ENCODE measurements at regions not wholly inside any gene's neighbourhood (a gene's known extent, or its start where the extent isn't known, plus 50 kb on each side); places are given as distances from the start of the nearest gene placed in this dataset.

GRCh38 chr4:163948920-163949455 lies 454.5 kb downstream of the TMA16 start:
- no peak for DNase-seq (ENCODE audit: insufficient read length, low spot score)
- FAIRE-seq = no peak

DNA sequence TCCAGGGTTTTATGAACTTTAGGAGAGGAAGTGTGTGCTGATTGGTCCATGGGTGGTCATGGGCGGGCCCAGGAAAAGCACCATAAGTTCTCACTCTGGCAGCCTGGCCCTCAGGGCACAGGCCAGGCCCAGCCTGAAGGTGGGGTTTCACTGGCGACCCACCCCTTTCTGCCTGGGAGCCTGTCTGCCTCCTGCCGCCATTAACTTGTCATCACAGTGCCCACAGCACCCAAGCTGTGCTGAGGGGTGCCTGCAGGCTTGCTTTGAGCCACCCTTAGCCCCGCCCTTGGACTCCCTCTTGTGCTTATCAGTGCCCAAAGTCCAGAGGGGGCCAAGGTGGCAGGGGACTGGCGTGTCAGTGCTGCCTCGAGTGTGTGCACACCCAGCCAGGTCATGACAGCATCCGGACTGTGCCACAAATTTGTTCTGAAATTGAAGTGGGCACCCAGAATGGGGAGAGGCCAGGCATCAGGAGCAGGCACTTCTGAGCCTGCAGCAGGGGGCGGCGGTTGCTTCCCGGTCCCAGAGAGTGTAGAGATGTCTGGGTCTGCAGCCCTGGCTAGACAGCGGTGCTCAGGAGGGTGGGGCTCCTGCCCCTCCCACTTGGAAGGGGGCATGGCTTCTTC lies 455.6 kb downstream of the TMA16 start:
- no peak for FAIRE-seq
- DNase-seq (ENCODE audit: insufficient read length, low spot score) = no peak

DNA sequence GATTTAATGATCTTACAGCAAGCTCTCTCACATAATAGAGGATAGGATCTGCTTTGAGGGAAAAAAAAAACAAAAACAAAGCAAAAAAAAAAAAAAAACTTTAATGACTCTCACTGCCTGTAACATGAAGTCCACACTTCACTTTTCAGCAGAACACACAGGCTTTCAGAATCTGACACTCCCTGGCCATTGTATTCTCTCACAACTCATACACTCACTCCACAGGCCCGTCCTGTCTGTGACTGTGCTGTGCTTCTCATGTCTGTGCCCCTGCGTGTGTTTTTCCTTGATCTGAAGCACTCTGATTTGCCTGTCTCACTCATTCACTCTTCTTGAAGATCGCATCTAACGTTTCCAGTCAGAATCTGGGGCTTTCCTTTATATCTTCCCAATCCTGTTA lies 460.8 kb downstream of the TMA16 start:
- DNase-seq (ENCODE audit: insufficient read length, low spot score) (no peak), FAIRE-seq (no peak)

DNA sequence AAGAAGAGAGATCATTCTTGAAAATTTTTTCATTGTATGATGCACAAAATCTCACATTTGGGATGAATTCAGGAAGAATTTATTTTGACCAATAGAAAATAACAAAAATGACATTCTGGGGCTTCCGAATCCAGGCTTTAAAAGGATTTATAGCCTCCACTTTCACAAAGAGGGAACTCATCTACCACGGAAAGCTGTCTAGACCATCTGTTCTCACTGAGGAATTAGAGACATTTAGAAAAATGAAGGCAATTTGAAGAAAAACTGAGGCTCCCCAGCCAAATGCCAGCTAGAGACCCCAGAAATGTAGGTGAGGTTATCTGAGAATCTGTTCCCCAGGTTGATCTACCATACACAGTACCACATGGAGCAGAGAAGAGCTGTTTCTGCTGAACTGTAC lies 464.3 kb downstream of the TMA16 start:
- FAIRE-seq = no peak
- no peak for DNase-seq (ENCODE audit: insufficient read length, low spot score)

DNA sequence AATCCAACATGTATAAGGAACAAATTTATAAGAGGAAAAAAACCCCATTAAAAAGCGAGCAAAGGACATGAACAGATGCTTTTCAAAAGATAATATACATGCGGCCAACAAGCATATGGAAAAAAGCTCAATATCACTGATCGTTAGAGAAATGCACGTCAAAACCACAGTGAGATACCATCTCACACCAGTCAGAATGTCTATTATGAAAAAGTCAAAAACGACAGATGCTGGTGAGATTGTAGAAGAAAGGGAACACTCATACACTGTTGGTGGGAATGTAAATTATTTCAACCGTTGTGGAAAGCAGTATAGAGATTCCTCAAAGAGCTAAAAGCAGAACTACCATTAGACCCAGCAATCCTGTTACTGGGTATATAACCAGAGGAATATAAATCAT lies 465.4 kb downstream of the TMA16 start:
- DNase-seq (ENCODE audit: insufficient read length, low spot score) (no peak), FAIRE-seq (no peak)

GRCh38 chr4:163966612-163967011 lies 472.1 kb downstream of the TMA16 start:
- DNase-seq (ENCODE audit: insufficient read length, low spot score) (no peak), FAIRE-seq (no peak)

- FAIRE-seq (no peak), DNase-seq (ENCODE audit: insufficient read length, low spot score) (no peak)
Measured at GRCh38 chr4:163967263-163967662, 472.8 kb downstream of the TMA16 start.

DNA sequence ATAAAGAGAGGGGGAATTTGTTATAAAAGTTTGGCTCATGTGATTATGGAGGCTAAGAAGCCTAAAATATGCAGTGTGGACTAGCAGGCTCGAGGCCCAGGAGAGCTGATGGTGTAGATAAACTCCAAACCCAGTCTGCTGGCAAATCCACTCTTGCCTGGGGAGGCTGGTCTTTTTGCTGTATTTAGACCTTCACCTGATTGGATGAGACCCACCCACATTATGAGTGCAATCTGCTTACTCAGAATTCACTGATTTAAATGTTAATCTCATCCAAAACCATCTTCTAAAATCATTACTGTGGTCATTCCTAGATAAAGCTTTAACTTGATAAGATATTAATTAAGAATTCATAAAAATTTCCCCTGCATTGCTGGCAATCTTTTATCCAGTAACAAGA lies 473.2 kb downstream of the TMA16 start:
- DNase-seq (ENCODE audit: insufficient read length, low spot score) (no peak), FAIRE-seq (no peak)

DNA sequence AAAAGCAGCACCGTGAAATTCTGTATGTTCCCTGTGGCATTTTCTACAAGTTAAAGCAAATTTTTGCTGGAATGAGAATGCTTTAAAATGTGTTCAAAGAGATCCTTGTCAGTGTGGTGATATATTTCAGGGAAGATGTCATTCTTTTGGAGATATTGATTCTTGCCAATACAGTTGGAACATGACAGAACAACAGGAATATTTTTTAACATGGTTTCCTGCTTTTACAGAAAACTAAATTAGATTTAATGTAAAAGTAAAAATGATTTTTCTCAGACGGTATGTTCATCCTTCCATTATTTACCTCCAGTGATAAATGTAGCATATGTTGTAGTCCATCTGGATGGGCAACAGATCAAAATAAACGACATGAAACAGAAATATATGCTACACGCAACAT lies 474.8 kb downstream of the TMA16 start:
- FAIRE-seq (no peak), DNase-seq (ENCODE audit: insufficient read length, low spot score) (no peak)

DNA sequence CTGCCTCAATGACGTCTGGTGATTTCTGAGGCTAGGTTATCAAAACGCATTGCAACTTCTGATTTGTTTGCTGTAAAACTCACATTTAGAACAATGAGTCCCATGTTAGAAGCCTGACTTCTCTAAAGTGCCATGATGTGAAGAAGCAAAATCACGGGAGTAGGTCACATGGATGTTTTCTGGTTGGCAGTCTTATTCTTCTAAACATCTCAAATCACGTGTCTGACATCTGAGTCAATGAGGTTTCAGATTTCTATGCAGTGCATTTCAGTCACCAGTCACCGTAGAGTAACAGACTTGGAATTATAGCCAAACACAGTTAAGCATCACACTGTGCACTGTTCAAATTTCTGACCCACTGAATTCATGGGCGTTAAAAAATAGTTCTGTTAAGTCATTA lies 482.1 kb downstream of the TMA16 start:
- no peak for FAIRE-seq
- DNase-seq (ENCODE audit: insufficient read length, low spot score) = no peak

GRCh38 chr4:163988391-163988790 lies 493.9 kb downstream of the TMA16 start:
- DNase-seq (ENCODE audit: insufficient read length, low spot score) = no peak
- FAIRE-seq = no peak

GRCh38 chr4:163988865-163989264 lies 494.4 kb downstream of the TMA16 start:
- FAIRE-seq = no peak
- DNase-seq (ENCODE audit: insufficient read length, low spot score) = no peak

GRCh38 chr4:163991298-163991865 lies 496.9 kb downstream of the TMA16 start:
- DNase-seq (ENCODE audit: insufficient read length, low spot score) = no peak
- FAIRE-seq = no peak

GRCh38 chr4:164009435-164009834 lies 514.9 kb downstream of the TMA16 start:
- FAIRE-seq (no peak), DNase-seq (ENCODE audit: insufficient read length, low spot score) (no peak)

DNA sequence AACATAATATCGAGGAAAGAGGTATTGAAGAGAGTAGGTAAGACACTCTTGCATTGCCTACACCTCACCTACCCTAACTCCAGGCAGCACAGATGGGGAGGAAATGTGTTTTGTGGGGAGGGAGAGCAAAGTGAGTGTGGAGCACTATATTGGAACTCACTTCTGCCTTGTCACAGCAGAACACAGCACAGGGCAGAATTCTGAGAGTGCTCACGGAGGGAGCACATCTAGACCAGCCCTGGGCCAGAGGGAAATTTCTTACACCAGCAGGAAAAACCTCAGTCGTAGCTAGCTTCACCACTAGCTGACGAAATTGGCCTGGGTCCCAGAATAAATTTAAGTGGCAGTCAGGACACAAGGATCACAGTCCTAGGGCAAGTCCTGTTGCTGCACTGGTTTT lies 517.3 kb downstream of the TMA16 start:
- DNase-seq (ENCODE audit: insufficient read length, low spot score) = no peak
- FAIRE-seq = no peak

DNA sequence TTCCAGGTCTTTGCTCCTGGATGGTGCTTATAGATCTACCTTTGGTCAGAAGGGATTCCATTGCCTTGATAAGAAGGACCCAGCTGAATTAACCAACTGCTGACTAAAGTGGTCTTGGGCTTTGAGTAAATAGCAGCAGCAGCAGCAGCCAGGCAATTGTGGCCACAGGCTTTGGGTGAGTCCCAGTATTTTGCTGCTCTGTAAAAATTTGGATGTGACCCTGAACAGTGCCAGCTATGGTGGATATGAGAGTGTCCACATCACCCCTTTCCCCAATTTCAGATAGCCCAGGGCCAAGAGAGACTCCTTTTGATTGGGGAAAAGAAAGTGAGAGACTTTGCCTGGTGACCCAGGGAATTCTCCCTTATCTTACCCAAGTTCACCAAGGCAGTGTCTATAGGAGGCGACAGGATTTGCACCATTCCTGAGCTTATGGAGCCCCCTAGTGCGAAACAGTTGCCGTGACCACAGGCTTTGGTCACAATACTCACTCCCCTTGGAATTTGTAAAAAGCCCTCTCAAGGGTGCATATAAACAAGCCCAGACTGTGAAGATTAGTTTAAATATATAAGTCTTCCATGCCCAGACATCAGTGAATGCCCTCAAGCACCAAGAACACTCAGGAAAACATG lies 518.0 kb downstream of the TMA16 start:
- no peak for DNase-seq (ENCODE audit: insufficient read length, low spot score)
- peak; percentile 8 for FAIRE-seq

- DNase-seq (ENCODE audit: insufficient read length, low spot score) (no peak), FAIRE-seq (no peak)
Measured at GRCh38 chr4:164021947-164022346, 527.5 kb downstream of the TMA16 start.

DNA sequence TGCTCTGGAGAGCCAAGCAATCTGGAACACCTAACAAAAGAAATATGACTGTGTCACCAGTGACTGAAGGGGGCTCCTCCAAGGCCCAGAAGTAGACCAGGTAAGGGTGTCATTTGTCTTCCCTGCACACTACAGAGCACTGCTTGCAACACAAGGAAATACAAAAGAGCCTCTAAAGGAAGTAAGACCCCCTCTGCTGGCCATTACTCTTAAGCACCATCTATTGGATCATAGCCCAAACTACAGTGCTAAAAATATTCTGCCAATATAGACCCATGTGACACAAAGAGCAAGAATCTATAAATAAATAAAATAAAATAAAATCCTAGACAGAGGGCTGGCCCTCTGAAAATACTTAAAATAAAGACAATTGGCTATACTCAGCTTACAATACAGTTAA lies 528.7 kb downstream of the TMA16 start:
- DNase-seq (ENCODE audit: insufficient read length, low spot score) (no peak), FAIRE-seq (no peak)

DNA sequence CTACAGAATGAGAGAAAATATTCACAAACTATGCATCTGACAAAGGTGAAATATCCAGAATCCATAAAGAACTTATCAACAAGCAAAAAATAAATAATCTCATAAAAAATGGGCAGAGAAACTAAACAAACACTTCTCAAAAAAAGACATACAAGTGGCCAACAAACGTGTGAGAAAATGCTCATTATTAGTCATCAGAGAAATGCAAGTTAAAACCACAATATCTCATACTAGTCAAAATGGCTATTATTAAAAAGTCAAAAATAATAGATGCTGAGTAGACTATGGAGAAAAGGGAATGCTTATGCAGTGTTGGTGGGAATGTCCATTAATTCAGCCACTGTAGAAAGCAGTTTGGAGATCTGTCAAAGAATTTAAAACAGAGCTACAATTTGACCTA lies 533.3 kb downstream of the TMA16 start:
- DNase-seq (ENCODE audit: insufficient read length, low spot score) = no peak
- no peak for FAIRE-seq

GRCh38 chr4:164039482-164039881 lies 545.0 kb downstream of the TMA16 start:
- DNase-seq (ENCODE audit: insufficient read length, low spot score) = no peak
- no peak for FAIRE-seq

DNA sequence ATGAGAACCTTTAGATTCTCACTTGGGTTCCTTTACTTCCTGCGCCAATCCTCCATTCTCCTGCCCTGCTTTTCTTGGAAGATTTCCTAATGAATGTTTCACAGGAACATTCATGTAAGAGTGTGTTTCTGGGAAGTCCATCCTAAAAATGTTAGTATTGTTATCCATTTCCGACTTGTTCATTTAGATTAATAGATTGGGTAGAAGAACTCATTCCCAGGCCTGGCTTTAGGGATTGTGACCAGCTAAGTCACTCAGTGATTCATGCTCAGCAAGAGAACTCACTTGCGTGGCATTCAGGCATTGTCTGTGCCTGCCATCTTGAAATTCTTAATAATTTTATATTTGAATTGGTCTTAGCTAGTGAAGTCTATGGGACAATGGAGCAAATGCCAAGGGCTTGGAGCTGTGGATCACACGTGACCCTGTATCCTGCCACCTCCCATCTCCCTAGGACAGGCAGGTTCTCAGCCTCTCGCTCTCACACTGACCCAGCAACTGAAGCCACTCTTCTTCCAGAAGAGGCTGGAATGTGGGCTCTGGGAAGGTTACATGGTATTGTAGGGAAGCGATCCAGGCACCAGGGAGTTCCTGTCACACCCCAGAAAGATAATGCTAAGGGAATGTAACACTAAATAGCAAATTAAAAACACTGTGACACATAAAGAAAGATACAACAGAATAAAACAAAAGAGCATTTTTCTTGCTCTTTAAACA lies 562.1 kb downstream of the TMA16 start:
- DNase-seq (ENCODE audit: insufficient read length, low spot score) (no peak), FAIRE-seq (no peak)
